ENCODE measurements at regions not wholly inside any gene's neighbourhood (a gene's known extent, or its start where the extent isn't known, plus 50 kb on each side); places are given as distances from the start of the nearest gene placed in this dataset.

- TF ChIP-seq CBFA2T3 (IDR thresholded peaks at IDR 0.05) (peak; percentile 37; the same call in 1 of the 2 replicates), NFATC3 (IDR thresholded peaks at IDR 0.05) (no peak), TCF3 (CRISPR knock-in tag; IDR thresholded peaks at IDR 0.05) (peak; percentile 62), RCOR1 (IDR thresholded peaks at IDR 0.05; ENCODE audit: borderline replicate concordance in 1 of 2, low read depth in 2 of 2, low read length in 2 of 2) (peak in 1 of 2 experiments; percentile 63; a peak in 2 of 4 replicates)
Measured at GRCh38 chr6:106763361-106763760, 134.0 kb downstream of the QRSL1 start (continued).

GRCh38 chr6:106761160-106761559, 131.8 kb downstream of the QRSL1 start:
- no peak for ATAC-seq
- no peaks in the 10 kb centered on the region for H3K79me2 ChIP-seq (ENCODE audit: control insufficient read depth, insufficient read depth, low read length)
- H3K4me2 ChIP-seq (ENCODE audit: insufficient read depth, low read length) = no peak overlapping the region
- BruUV-seq (replicated peaks) = no TSS peak
- 0 out of 2 replicates have a peak, but pooled peaks cover 2% of the 10 kb centered on the region for H3K9me3 ChIP-seq (replicated peaks; ENCODE audit: control insufficient read depth, insufficient read depth, low read depth, low read length)
- no peaks in the 10 kb centered on the region for H3K27me3 ChIP-seq (ENCODE audit: control insufficient read depth in 2 of 2, insufficient read depth in 2 of 2, low read length in 2 of 2)
- no peak overlapping the region for H3K4me3 ChIP-seq
- POLR2A ChIA-PET = interaction anchor here (0.9 kb wide), 1 partner anchor 698 kb away, joined by 4 read pairs; the partner anchor contains the start of gene PDSS2
- intact Hi-C loops (cut with micrococcal nuclease) (no loop called here), in situ Hi-C loops (cut with MboI) (no loop called here)
- FAIRE-seq = no peak
- H3K27ac ChIP-seq (ENCODE audit: extremely low read depth, low read depth, low read length) = no peak overlapping the region
- no peaks in the 10 kb centered on the region for H3K36me3 ChIP-seq (ENCODE audit: control insufficient read depth, insufficient read depth, low read length)
- H3K4me1 ChIP-seq (replicated peaks in 1 of 2; ENCODE audit: control insufficient read depth in 2 of 2, insufficient read depth in 2 of 2, low read length in 2 of 2) = peaks cover 5 to 31% of the 10 kb centered on the region in 2 experiments; a peak in 2 of 5 replicates
- CTCF ChIA-PET (ENCODE audit: low intra/inter-chr PET ratio) = no interaction called here
- H3K9ac ChIP-seq (ENCODE audit: insufficient read depth in 1 of 2, low read depth in 2 of 2, low read length in 2 of 2) = no peak overlapping the region
- WGBS (ENCODE audit: insufficient coverage, low coverage, missing lambda C conversion rate) = 88% methylated on average over 2 of the region's 2 CpGs
- no peak for DNase-seq (ENCODE audit: extremely low read depth in 1 of 4, low spot score in 3 of 4)
- no peak overlapping the region for H2AFZ ChIP-seq (ENCODE audit: low read depth, low read length)
- no peaks in the 10 kb centered on the region for H3K9me1 ChIP-seq (ENCODE audit: control insufficient read depth, insufficient read depth, low read length)
- H4K20me1 ChIP-seq (replicated peaks; ENCODE audit: control insufficient read depth, insufficient read depth, low read length) = no peaks in the 10 kb centered on the region
- no peak for TF ChIP-seq POLR2AphosphoS2 (IDR thresholded peaks at IDR 0.05; ENCODE audit: low read length)
- no peak for TF ChIP-seq HOMEZ (CRISPR knock-in tag; IDR thresholded peaks at IDR 0.05)
- TF ChIP-seq ZBTB8A (IDR thresholded peaks at IDR 0.05; ENCODE audit: partially characterized antibody) = no peak
- TF ChIP-seq ZNF318 (IDR thresholded peaks at IDR 0.05; ENCODE audit: borderline replicate concordance in 1 of 2, low read depth in 1 of 2) = no peak
- no peak for TF ChIP-seq MXI1 (IDR thresholded peaks at IDR 0.05; ENCODE audit: low read depth, low read length)
- TF ChIP-seq ZNF280A (IDR thresholded peaks at IDR 0.05; ENCODE audit: low read depth, partially characterized antibody) = no peak

Data from K562 (cell line).